C4-2B (cell line): ENCODE measurements at regions not wholly inside any gene's neighbourhood (a gene's known extent, or its start where the extent isn't known, plus 50 kb on each side); places are given as distances from the start of the nearest gene placed in this dataset.

Source experiments
- H3K27ac ChIP-seq: fragments of 450-650 bp; 2 replicates; pipeline ENCODE4 v1.5.1; 2017
- ZFX ChIP-seq: fragments of 450-650 bp; IDR thresholded peaks from 2 replicates; pipeline ENCODE4 v1.6.1; 2017
- TF ChIP-seq, protein P1 (sequence below): fragments of 450-650 bp; conservative IDR thresholded peaks from 2 replicates; pipeline ENCODE4 v1.5.1; 2017; ENCODE audit warnings: mild to moderate bottlenecking

DNA sequence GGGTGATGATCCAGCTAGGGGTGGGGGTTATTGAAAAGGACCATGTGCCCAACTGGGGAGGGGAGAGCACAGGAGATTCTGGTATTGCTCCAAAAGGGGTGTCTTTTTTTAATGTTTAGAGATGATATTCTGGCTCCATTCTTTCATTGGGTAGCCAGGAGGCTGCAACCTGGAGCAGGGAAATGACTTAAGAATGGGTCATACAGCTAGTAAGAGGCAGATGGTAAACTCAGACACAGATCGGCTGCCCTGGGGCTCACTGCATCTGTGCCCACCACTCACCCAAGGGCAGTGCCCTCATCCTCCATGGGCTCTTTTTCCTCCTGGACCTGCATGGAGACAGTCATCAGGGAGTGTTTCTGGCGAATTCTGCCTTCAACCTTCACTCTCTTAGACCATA, 302.0 kb upstream of the PRDM1 start:
- H3K27ac ChIP-seq = no peak overlapping the region
- TF ChIP-seq ZFX = no peak
- TF ChIP-seq, protein P1, sequence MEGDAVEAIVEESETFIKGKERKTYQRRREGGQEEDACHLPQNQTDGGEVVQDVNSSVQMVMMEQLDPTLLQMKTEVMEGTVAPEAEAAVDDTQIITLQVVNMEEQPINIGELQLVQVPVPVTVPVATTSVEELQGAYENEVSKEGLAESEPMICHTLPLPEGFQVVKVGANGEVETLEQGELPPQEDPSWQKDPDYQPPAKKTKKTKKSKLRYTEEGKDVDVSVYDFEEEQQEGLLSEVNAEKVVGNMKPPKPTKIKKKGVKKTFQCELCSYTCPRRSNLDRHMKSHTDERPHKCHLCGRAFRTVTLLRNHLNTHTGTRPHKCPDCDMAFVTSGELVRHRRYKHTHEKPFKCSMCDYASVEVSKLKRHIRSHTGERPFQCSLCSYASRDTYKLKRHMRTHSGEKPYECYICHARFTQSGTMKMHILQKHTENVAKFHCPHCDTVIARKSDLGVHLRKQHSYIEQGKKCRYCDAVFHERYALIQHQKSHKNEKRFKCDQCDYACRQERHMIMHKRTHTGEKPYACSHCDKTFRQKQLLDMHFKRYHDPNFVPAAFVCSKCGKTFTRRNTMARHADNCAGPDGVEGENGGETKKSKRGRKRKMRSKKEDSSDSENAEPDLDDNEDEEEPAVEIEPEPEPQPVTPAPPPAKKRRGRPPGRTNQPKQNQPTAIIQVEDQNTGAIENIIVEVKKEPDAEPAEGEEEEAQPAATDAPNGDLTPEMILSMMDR = no peak

DNA sequence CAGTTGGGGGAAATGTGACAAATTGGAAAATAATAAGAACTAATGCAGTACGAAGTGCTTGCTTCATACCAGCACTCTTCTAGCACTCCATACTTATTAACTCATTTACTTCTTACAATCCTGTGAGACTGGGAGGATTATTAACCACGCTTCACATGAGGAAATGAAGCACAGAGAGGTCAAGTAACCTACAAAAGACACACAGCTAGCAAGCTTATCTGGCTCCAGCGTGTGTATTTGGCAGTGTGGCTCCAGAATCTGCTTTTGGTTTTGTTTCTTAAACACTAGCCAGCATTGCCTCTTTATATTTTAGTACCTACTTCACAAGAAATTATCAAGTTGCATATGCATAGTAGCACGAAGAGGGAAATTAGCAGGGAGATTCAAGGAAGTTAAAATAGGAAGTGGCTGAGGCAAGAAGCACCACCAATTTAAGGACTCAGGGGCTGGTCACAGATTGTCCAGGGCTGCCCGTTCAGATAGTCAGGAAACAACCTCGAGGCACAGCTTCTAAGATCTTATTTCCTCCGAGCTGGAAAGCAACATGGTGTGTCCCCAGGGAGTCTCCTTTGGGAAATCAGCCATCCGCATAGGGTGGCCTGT, 302.7 kb upstream of the PRDM1 start:
- no peak overlapping the region for H3K27ac ChIP-seq
- TF ChIP-seq, protein P1 = no peak
- TF ChIP-seq ZFX = no peak

DNA sequence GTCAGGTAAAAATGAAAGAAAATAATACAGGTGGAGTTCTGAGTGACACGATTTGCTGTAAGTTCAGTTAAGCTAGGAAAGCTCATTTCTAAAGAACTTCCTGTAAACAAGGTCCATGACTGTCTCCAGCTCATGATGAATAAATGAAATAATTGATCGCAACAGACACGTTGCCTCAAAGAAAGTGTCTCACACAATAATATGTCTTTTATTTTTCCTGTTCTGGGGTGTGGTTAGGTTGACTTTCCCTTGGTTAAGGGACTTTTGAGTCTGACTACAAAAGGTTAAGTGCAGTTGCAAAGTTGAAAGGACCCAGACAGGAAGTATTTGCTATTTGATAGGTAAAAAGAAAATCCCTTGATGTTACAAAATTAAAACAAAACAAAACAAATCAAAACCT, 304.2 kb upstream of the PRDM1 start:
- TF ChIP-seq ZFX = no peak
- TF ChIP-seq, protein P1 = no peak
- H3K27ac ChIP-seq = no peak overlapping the region

DNA sequence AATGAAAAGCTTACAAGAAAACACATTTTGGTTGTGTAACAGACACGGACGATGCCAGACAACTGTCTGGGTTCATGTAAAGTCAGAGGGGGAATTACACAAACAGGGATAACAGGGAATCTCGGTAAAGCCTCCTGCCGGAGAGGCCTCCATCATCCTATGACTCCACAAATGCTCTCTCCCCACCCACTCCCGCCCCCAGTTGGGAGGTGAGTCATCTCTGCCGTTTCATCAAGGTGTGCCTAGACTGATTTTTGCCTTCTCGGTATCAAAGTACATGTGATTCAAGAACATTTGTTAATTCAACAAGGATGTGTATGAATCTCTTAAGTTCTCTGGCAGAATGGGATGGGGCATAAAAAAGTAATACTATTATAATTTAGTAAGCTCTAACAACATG, 304.9 kb upstream of the PRDM1 start:
- TF ChIP-seq, protein P1 = no peak
- TF ChIP-seq ZFX = no peak
- no peak overlapping the region for H3K27ac ChIP-seq

DNA sequence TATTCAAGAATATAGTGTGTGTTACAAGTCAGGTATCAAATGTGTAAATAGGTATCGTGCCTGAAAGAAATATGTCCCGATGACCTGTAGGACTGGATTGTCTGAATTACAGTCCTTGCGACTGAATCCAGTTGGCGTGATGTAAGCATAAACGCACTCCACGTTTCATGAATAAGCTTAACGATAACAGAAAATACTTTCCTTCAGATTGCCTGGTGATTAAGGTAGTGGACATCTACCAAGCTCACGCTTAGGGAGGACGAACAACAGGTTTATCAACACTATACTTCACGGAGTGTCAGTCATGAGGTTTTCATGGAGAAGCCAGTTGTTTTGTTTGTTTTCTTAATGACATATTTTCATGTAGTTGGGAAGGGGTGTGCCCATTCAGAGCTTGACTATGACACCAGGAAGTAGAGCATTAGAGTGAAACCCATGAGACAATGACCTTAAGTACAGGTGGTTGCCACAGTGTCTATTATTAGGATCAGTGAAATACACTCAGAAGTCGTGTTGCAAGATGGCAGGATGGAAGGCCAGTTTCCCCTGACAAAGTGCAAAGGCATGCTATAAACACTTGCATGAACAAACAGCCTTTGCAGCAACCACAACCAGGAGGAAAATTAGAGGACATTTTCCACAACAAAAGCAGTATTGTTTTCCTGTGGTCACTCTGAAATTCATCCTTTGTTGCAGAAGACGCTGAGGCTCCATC, 305.8 kb upstream of the PRDM1 start:
- no peak for TF ChIP-seq ZFX
- TF ChIP-seq, protein P1 = no peak
- no peak overlapping the region for H3K27ac ChIP-seq

DNA sequence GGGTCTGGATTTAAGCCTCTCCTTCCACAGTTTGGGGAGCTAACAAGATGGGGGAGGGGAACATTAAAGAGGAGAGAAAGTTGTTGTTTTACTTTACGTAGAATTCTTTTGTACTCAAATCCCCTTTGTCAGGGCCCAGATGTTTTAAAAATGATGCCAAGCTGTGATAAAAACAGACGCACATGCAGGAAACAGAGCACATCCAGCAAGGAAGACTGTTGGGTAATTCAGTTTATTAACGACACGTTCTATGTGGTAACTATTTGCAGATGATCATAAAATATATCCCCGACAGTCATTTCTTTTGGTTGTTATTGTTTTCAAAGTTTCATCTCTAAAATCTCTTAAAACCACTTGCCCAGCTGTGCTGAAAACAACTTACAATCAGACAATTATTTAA, 307.0 kb upstream of the PRDM1 start:
- no peak overlapping the region for H3K27ac ChIP-seq
- no peak for TF ChIP-seq ZFX
- TF ChIP-seq, protein P1 = no peak

DNA sequence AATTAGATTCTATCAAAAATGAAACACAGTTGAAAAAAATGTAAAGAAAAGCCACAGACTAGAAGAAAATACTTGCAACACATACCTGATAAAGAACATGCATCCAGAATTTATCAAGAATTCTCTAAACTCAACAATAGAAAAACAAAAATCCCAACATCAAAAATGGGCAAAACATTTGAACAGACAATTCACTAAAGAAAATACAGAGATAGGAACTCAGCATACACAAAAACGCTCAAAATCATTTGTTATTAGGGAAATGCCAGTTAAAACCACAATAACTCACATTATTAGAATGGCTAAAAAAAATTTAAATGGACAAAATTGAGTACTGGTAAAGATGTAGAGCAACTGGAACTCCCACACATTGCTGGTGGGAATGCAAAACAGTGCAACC, 311.0 kb upstream of the PRDM1 start:
- H3K27ac ChIP-seq = no peak overlapping the region
- TF ChIP-seq, protein P1 = no peak
- no peak for TF ChIP-seq ZFX
